LNCAP (cell line): ENCODE measurements at regions not wholly inside any gene's neighbourhood (a gene's known extent, or its start where the extent isn't known, plus 50 kb on each side); places are given as distances from the start of the nearest gene placed in this dataset.
A peak's percentile ranks its signal among the peaks of the same experiment; 100 is the strongest.

Experiments
- CTCF ChIP-seq: fragments of 450-650 bp; IDR thresholded peaks from 2 replicates; pipeline ENCODE4 v1.5.1; 2017; ENCODE audit warnings: mild to moderate bottlenecking

- no peak for TF ChIP-seq CTCF
These were observed 180.0 kb upstream of the CCL2 start for GRCh38 chr17:34075076-34075475.

GRCh38 chr17:34076743-34077631 is 178.1 kb upstream of the CCL2 start:
- TF ChIP-seq CTCF: no peak

- TF ChIP-seq CTCF: 0 out of 2 replicates have a peak, but pooled peaks have one; percentile 24
These were observed 173.8 kb upstream of the CCL2 start for GRCh38 chr17:34081269-34081668.

- TF ChIP-seq CTCF: no peak
These were observed 172.7 kb upstream of the CCL2 start for GRCh38 chr17:34082404-34082803.

- TF ChIP-seq CTCF: no peak
These were observed 164.5 kb upstream of the CCL2 start for GRCh38 chr17:34090593-34090992.

- no peak for TF ChIP-seq CTCF
These were observed 163.1 kb upstream of the CCL2 start for GRCh38 chr17:34091975-34092374.

GRCh38 chr17:34095106-34095505 is 160.0 kb upstream of the CCL2 start:
- no peak for TF ChIP-seq CTCF

GRCh38 chr17:34098699-34099098 is 156.4 kb upstream of the CCL2 start:
- TF ChIP-seq CTCF: no peak
